Fibroblast of skin of right biceps (primary cell): ENCODE measurements at regions not wholly inside any gene's neighbourhood (a gene's known extent, or its start where the extent isn't known, plus 50 kb on each side); places are given as distances from the start of the nearest gene placed in this dataset.
"Not testable (repeated sequence)": the region's sequence is repeated elsewhere in the genome, so short reads cannot be mapped to it uniquely, and the experiment has no call there.

Source experiments
- DNase-seq: peaks from one replicate; pipeline ENCODE4 v3.0.0-alpha.2; 2013

DNA sequence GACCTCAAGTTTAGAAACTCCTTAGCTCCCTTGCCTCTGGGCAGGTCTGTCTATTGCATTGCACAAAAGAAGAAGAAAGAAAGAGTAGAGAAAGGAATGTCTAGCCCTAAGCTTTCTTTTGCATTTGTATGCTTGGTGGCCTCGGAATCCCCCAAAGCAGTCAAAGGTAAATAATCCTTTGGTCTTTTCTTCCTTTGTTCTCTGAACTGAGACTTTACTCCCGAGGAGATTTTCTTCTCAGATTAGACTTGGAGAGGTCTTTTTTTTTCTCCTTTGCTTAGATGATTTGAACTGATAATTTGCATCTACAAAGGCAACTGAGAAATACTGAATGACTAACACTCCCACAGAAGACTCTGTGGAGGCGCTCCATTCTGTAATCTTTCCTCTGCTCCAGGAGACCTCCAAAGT, 93.2 kb downstream of the AKR1D1 start:
- DNase-seq = no peak

DNA sequence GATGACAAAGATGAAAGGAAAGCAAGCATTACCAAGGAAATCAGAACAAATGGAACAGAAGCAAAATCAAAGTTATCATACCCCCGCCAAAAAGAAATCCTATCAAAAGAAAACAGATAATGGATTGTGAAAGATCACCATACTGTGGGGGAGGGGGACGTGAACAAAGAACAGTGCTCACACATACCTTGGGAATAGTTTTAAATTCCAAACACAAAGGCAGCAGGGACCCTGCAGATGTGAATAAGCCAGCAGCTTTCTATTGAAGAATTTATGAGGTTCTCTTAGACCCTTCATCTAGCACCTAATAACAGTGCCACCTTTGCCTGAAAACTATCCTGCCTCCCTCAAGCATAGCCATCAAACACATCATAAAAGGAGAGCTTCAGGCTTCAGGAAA, 94.0 kb downstream of the AKR1D1 start:
- DNase-seq = no peak

DNA sequence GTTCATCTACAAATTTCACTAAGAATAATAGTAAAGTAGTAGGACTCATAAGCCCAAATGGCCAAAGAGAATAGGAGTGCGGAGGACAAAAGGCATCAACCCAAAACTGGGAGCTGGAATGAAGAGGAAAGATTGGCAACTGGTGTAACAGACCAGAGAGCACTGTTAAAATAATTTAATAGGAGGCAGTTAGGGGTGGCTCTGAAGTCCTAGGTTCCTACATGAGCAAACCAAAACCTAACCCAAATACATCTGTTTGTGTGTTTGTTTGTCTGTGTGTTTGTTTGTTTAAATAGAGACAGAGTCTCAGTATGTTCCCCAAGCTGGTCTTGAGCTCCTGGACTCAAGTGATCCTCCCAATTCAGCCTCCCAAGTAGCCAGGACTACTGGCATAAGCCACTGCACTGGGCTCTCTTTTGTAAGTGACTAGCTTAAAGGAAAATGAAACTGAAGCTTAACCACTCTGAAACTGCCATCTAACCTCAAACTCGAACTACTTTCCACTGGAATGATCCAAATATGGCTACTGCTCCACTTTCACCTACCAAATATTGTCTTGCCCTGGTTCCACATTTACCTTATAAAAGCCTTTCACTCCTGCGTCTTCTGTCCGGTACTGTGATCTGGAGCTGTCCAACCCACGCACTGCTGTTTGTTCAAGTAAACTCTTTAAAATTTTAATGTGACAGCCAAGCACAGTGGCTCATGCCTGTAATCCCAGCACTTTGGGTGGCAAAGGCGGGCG, 94.9 kb downstream of the AKR1D1 start:
- DNase-seq = no peak

DNA sequence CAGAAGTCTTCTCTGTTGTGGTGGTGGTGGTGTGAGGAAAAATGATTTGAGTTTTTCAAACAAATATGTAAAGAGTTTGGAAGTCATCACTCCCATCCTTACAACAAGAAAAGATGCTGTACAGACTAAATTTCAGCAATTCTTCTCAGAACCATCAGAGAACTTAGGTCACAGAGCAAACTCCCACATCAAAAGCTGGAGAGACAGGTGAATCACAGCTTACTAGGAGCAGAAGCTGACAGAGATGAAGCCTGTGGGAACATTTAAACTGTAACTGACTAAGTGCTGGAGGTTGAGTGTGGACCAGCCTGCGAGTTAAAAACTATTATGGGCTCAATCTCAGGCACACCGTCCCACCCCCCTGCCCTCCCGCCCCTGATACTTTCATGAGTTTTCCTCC, 97.3 kb downstream of the AKR1D1 start:
- no peak for DNase-seq

DNA sequence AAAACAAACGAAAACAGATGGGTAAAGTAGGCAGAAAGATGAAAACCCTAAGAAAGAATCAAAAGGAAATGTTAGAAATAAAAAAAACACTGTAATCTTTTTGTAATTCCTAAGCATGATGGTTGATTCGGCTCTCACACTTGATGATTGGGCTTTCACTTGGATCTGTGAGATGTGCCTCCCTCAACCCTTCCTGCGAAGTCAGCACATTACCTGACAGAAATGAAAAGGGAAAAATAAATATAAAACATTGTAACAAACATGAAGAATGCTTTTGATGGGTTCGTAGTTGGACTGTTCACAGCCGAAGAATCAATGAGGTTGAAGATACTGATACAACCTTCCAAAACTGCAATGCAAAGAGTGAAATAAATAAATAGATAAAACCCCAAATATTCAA, 99.8 kb downstream of the AKR1D1 start:
- DNase-seq = no peak

DNA sequence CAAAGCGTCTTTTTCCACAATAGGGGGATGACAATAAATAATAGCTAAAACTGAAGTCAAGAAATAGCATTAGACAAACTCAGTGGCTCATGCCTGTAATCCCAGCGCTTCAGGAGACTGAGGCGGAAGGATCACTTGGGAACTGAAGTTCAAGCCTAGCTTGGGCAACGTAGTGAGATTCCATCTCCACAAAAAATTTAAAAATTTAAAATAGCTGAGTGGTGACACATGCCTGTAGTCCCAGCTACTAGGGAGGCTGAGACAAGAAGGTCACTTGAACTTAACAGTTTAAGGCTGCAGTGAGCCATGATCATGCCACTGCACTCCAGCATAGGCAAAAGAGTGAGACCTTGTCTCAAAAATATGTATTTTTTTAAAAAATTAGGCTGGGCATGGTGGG, 107.9 kb downstream of the AKR1D1 start:
- no peak for DNase-seq

DNA sequence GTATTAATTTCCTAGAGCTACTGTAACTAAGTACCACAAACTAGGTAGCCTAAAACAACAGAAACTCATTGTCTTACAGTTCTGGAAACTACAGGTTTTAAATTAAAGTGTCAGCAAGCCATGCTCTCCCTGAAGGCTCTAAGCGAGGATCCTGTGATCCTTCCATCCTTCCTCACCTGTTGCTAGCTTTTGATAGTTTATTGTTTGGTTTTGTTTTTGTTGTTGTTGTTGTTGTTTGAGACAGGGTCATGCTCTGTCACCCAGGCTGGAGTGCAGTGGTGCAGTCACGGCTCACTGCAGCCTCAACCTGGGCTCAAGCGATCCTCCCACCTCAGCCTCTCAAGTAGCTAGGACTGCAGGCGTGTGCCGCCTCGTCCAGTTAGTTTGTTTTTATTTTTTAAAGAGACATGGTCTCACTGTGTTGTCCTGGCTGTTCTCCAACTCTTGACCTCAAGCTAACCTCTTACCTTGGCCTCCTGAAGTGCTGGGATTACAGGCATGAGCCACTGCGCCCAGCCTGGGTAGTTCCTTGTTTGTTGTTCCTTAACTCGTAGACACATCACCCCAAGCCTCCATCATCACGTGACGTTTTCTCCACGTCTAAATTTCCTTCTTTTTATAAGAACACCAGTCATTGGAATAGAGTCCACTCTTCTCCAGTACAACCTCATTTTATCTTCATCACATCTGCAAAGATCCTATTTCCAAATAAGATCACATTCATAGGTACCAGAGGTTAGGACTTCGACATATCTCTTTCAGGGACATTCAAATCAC, 109.1 kb downstream of the AKR1D1 start:
- DNase-seq = no peak

DNA sequence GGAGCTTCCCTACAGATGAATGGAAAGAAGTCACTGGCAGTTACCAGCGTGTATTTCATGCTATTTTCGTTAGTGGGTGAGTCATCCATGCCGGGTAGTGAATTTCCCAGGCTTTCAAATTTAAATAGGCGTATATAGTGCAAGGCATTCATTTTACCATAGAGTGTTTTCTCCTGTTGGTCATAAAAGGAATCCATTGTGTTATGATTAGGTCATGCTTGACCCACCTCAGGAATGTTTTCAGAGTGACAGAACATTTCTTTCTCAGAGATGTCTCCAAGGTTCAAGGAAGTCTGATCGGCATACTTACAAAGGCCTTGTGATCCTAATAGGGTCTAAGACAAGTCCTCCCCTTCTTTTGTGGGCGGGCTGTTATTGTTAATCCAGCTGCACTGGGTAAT, 110.7 kb downstream of the AKR1D1 start:
- DNase-seq = peak; percentile 26

DNA sequence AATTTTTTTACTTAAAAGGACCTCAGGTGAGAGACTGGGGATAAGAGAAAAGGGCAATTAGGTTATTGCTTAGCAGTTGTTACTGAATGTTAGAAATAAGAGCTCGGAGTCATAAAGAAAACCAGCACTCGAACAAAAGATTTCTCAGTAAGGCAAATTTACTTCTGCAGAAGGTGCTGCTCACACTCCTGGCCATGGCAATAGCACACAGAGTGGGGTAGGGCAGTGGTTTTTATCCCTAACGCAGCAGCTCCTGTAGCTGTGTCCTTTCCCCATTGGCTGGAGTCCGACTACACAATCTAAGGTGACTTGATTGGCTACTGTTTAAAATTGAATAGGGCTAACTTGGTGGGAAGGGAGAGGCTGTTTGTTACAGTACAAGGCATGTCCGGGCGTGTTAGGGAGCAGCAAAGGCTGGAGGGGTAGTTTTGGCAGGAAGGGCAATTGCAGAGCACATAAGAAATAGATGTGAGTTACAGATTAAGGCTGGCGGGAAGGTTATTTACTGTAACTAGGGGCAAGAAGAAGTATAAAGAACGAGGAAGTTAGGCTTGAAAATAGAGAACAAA, 112.1 kb downstream of the AKR1D1 start:
- DNase-seq = no peak

DNA sequence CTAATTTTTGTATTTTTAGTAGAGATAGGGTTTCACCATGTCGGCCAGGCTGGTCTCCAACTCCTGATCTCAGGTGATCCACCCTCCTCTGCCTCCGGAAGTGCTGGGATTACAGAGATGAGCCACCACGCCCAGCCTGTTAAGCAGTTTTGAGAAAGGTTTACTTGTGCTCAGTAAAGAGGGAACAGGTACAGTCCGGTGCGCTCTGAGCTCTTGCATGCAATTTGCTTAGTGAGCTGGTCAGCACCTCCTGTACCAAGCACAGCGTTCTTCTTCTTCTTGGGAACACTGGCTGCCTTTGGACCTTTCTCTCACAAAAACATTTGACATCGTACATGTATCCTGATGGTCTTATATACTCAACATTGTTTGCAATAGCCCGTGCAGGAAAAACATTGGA, 118.3 kb downstream of the AKR1D1 start:
- no peak for DNase-seq

DNA sequence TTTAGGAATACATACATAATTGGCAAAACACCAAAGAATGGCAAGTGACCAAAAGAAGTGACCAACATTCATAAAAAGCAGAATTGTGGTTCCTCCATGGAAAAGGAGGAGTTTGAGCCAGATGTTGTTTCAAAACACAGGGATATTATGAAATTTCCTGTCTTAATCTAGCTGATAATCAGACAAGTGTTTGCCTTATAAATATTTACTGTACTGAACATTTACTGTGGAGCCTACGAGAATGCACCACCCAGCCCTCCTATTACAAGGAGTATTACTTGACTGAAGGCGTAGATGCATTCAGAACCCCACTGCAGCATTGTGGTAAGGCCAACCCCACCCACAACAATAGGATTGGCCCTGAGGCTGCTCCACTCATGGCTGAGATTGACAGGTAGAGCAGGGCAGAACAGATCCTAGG, 118.9 kb downstream of the AKR1D1 start:
- DNase-seq = no peak

DNA sequence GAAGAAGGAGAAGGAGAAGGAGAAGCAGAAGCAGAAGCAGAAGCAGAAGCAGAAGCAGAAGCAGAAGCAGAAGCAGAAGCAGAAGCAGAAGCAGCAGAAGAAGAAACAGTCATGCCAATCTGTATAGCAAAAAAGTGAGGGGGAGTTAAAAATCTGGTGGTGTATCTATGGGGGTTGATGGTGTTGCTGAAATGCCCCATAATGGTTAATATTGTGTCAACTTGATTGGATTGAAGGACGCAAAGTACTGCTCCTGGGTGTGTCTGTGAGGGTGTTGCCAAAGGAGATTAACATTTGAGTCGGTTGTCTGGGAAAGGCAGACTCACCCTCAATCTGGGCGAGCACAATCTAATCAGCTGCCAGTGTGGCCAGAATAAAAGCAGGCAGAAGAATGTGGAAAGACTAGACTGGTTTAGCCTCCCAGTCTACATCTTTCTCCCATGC, 120.3 kb downstream of the AKR1D1 start:
- DNase-seq = not testable (repeated sequence)

DNA sequence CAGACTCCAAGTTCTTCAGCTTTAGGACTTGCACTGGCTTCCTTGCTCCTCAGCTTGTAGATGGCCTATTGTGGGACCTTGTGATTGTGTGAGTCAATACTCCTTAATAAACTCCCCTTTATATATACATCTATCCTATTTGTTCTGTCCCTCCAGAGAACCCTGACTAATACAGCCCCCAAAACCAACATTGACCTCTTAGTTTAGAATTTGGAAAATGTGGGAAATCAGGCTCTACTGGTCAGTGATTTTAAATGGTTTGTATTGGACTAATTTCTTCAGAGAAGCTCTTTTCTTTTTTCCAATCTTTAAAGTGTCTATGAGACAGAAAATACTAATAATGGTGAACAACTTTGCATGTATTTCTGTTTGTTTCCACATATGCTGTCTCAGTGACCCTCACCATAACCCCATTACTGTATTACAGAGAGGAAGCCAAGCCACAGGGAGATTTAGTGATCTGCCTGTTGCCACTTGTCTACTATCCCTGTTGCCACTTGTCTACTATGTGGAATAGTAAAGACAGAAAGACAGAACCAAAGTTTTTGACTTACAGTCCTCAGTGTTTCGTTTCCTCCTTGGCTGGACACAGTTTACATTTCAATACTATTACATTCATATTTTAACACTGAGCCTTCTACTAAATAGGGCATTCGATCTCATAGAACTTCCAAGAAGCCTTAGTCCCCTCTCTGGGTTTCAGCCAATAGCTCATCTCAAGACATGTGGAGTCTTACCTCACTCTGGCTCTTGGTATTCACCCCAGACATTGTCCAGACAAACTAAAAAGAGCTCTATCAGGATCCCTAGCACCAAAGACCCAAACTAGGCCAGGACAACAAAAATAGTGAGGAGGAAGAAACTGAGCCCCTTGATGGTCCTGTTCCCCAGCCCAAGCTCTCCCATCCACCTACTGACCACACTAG, 121.0 kb downstream of the AKR1D1 start:
- no peak for DNase-seq

DNA sequence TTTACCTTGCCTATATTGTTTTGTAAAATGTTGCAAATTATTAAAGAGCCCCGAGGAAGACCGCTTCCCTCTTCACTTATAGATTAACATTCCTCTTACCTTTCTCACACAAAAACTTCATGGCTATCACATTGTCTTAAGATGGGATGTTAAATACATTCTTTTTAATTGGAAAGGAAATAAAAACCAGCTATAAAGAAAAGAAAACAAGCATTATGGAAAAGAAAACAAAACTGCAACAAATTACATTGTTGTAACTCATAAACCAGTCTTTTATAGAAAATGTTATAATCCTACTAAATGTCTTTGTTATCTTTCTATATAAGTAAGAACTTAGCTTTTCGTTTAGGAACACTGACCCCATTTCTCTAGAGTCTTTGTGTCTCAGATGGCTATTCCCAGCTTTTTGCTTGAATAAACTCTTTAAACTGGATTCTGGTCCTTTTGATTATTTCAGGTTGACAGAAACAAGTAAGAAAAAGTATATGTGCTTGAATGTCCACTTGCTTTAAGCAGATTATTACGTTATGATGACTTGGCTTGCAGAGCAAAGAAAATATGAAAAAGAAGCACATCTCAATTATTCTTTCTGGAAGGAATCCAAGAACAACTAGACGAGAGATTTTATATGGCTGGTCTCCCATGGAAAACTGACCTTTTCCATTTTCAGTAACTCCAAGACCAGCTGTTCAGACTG, 128.2 kb downstream of the AKR1D1 start:
- DNase-seq = peak; percentile 1

DNA sequence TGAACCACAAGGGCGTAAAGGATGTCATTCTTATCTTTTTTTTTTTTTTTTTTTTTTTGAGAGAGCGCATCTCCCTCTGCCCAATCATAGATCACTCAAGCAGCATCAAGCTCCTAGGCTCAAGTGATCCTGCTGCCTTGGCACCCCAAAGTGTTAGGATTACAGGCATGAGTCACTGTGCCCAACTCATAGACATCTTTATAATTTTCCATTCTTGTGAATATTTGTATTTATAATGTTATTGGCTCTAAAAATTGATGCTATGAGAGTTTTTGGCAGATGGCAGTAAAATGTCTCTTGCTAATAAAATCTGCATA, 128.7 kb downstream of the AKR1D1 start:
- DNase-seq = no peak

DNA sequence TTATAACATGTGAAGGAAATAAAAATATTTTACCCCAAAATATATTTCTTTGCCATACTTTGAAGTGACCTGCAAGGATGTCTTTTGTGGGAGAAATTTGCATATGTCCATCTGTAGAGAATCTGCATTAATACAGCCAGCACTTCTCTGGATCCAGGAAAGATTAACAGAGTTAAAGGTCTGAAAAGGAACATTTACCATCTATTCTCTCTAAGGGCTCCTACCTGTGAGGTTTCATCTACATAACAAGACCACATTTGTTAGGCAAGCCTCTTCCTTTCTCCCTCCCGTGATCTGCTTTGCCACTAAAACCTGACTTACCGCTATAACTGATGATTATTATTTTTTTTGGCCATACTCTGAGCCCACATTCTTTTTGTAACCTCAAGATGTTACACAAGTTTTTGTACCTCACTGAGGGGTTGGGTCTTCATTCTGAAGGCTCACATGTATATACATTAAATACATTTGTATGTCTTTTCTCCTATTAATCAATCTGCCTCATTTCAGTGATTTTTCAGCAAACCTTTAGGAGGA, 129.4 kb downstream of the AKR1D1 start:
- DNase-seq = no peak

DNA sequence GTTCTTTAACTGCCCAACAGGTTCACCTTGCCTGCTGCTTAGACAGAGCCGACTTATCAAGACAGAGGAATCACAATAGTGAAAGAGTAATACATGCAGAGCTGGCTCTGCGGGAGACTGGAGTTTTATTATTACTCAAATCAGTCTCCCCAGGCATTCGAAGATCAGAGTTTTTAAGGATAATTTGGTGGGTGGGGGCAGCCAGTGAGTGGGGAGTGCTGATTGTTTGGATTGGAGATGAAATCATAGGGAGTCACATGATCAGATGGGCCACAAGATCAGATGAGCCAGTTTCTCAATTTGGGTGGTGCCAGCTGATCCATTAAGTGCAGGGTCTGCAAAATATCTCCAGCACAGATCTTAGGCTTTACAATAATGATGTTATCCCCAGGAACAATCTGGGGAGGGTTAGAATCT, 131.3 kb downstream of the AKR1D1 start:
- no peak for DNase-seq

DNA sequence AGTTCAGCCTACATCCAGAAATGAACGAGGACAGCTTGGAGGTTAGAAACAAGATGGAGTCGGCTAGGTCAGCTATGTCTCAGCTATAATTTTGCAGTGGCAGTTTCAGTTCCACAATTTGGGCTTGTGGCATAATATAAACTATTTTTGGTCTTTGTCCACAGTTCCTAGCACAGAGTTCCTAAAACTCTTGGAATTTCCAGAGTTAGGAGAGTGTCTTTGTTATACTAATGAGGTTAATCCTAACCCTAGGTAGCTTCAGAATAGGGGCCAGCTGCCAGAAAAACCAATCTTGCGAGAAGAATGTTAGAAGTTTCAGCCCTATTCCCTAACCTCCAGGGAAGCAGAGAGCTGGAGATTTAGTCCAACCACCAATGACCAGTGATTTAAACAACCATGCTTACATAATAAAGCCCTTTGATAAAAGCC, 131.9 kb downstream of the AKR1D1 start:
- no peak for DNase-seq

DNA sequence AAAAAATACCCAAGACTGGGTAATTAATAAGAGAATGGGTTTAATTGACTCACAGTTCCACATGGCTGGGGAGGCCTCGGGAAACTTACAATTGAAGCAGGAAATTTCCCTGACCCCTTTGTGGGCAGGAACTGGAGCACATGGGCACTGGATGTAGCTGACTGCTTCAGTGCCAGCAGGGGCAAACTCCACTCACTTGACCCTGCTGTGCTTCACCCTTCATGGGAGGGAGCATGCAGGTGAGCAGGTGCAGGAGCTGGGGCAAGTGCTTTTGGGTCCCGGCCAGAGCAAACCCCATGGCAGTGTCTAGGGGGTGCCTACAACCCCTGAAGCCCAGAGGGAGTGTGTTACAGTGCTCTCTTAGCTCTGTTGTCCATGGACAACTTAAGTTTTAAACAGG, 132.6 kb downstream of the AKR1D1 start:
- no peak for DNase-seq

DNA sequence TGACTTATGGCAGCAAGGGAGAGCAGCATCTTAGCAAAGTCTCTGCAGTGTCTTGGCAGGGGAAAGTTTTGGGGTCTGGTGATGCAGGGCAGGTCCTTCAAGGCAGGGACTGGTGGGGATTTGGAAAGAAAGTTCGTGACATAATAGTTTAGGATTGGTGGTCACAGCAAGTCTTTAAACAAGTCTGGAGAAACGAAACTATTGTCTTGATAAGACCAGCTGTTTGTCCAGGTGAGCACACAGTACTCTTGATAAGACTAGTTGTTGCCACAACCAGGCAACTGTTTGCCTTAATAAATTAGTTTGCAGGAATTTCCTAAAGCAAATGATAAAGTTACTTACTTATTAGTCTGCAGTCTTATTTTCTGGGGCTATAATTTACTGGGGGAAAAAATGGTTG, 136.1 kb downstream of the AKR1D1 start:
- DNase-seq = no peak

DNA sequence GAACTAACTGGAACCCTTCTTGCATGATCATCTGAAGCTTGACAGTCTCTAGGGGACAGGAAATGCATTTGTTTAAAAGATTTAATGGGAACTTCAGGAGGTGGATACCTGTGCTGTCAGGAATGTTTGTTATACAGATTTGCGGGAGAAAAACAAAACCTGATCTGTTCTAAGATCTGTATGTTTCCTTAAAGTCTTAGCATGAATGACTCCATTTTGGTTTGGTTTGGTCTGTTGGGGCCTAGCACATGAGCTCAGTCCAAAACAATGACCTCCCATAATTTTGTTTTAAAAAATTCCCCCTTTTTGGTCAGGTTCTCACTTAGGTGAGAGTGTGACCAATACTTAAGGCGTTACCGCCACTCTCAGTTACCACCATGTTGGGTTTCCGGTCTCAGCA, 138.7 kb downstream of the AKR1D1 start:
- DNase-seq = no peak

DNA sequence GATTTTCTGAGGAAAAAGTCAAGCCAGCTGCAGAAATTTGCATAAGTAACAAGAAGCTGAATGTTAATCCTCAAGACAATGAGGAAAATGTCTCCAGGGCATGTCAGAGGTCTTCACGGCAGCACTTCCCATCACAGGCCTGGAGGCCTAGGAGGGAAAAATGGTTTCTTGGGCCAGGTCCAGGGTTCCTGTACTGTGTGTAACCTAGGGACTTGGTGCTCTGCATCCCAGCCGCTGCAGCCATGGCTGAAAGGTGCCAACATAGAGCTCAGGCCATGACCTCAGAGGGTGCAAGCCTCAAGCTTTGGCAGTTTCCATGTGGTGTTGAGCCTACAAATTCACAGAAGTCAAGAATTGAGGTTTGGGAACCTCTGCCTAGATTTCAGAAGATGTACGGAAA, 144.1 kb downstream of the AKR1D1 start:
- DNase-seq = not testable (repeated sequence)
